Lung (tissue), 11 donors: ENCODE measurements at regions not wholly inside any gene's neighbourhood (a gene's known extent, or its start where the extent isn't known, plus 50 kb on each side); places are given as distances from the start of the nearest gene placed in this dataset.
"Not testable (repeated sequence)": the region's sequence is repeated elsewhere in the genome, so short reads cannot be mapped to it uniquely, and the experiment has no call there.

ENCODE experiments used
- ATAC-seq: fragments of 200-7000 bp; cut with Tn5 transposase; one replicate; pipeline ENCODE4 v1.9.1; 2020; ENCODE audit warnings: moderate number of reproducible peaks; ENCODE audit not compliant: insufficient read depth, low FRiP score
- DNase-seq, 3 donors: peaks; one replicate each; pipeline ENCODE4 v3.0.0-alpha.2; 2013 to 2017
- H3K27ac ChIP-seq, 2 donors: one replicate each; pipeline ENCODE4 v1.5.1; 2013; ENCODE audit warnings: mild to moderate bottlenecking in 2 of 2, moderate library complexity in 2 of 2, control low read depth in 1 of 2, inconsistent platforms in 1 of 2, low read depth in 1 of 2, low read length in 1 of 2
- H3K27me3 ChIP-seq, 3 donors: one replicate each; pipeline ENCODE4 v1.5.1; 2013; ENCODE audit warnings: low read length in 2 of 3; ENCODE audit not compliant: control insufficient read depth in 3 of 3, insufficient read depth in 3 of 3
- H3K36me3 ChIP-seq, 4 donors: one replicate each; pipeline ENCODE4 v1.5.1; 2013; ENCODE audit warnings: low read length in 4 of 4, mild to moderate bottlenecking in 1 of 4, moderate library complexity in 1 of 4; ENCODE audit not compliant: control insufficient read depth in 4 of 4, insufficient read depth in 4 of 4
- H3K4me1 ChIP-seq, 5 donors: one replicate each; pipeline ENCODE4 v1.5.1; 2013; ENCODE audit warnings: low read length in 5 of 5, mild to moderate bottlenecking in 2 of 5, moderate library complexity in 1 of 5; ENCODE audit not compliant: control insufficient read depth in 5 of 5, insufficient read depth in 5 of 5
- H3K4me3 ChIP-seq: one replicate; pipeline ENCODE4 v1.5.1; 2013; ENCODE audit warnings: mild to moderate bottlenecking, control low read depth, moderate library complexity
- H3K9ac ChIP-seq, 2 donors: one replicate each; pipeline ENCODE4 v1.5.1; 2013; ENCODE audit warnings: low read length in 2 of 2, control low read depth in 1 of 2; ENCODE audit not compliant: insufficient read depth in 1 of 2
- H3K9me3 ChIP-seq, 4 donors: one replicate each; pipeline ENCODE4 v1.5.1; 2013; ENCODE audit warnings: low read length in 3 of 4, mild to moderate bottlenecking in 1 of 4, moderate library complexity in 1 of 4; ENCODE audit not compliant: control insufficient read depth in 4 of 4, insufficient read depth in 3 of 4
- CTCF ChIP-seq: IDR thresholded peaks from 2 replicates; pipeline ENCODE4 v1.5.1; 2012; ENCODE audit warnings: mild to moderate bottlenecking; ENCODE audit errors: control extremely low read depth, extremely low read depth
- WGBS, 2 donors: extraction: QIAGEN DNeasy Blood & Tissue Kit; methylation state at CpG; one replicate each; pipeline ENCODE4 v1.1.7; 2013; 5-methylcytosine and 5-hydroxymethylcytosine counted together
- donor health status: control.
- donor health status: control.
- donor health status: Bipolar disorder and iron deficiency.
- donor health status: healthy.
- donor health status: DM: yes; HTN: yes; CAD: no.

GRCh38 chr5:96294884-96295202, 138.2 kb downstream of the PCSK1 start:
- H3K9me3 ChIP-seq = no peaks in the 10 kb centered on the region
- no peak for ATAC-seq
- no peak for DNase-seq
- H3K9ac ChIP-seq = no peak overlapping the region
- H3K4me1 ChIP-seq = peaks cover 0 to 4% (median 0%) of the 10 kb centered on the region in 5 donors
- no peaks in the 10 kb centered on the region for H3K36me3 ChIP-seq
- TF ChIP-seq CTCF = no peak
- no peaks in the 10 kb centered on the region for H3K27me3 ChIP-seq
- no peak overlapping the region for H3K4me3 ChIP-seq
- H3K27ac ChIP-seq = peak overlapping the region in 1 of 2 donors; percentile 77

- ATAC-seq = no peak
- no peaks in the 10 kb centered on the region for H3K9me3 ChIP-seq
- peak in 1 of 3 donors; percentile 24 for DNase-seq
- no peak overlapping the region for H3K4me3 ChIP-seq
- no peaks in the 10 kb centered on the region for H3K27me3 ChIP-seq
- H3K4me1 ChIP-seq = peaks cover 0 to 4% (median 0%) of the 10 kb centered on the region in 5 donors
- H3K27ac ChIP-seq = peak overlapping the region in 1 of 2 donors; percentile 77
- TF ChIP-seq CTCF = no peak
- WGBS, 2 donors = 58 to 81% methylated on average over 2 of the region's 2 CpGs
- no peak overlapping the region for H3K9ac ChIP-seq
- H3K36me3 ChIP-seq = no peaks in the 10 kb centered on the region
Observed at GRCh38 chr5:96293966-96294883, 138.8 kb downstream of the PCSK1 start.

- H3K4me1 ChIP-seq = peaks cover 0 to 4% (median 0%) of the 10 kb centered on the region in 5 donors
- DNase-seq = peak; percentile 32 to 76 (median 73)
- ATAC-seq = no peak
- no peaks in the 10 kb centered on the region for H3K9me3 ChIP-seq
- H3K4me3 ChIP-seq = no peak overlapping the region
- TF ChIP-seq CTCF = no peak
- H3K9ac ChIP-seq = no peak overlapping the region
- H3K27ac ChIP-seq = no peak overlapping the region
- no peaks in the 10 kb centered on the region for H3K27me3 ChIP-seq
- H3K36me3 ChIP-seq = no peaks in the 10 kb centered on the region
- 78 to 82% methylated on average over 8 of the region's 8 CpGs for WGBS, 2 donors
Observed at GRCh38 chr5:96292582-96293247, 140.3 kb downstream of the PCSK1 start.

- 76 to 78% methylated on average over 5 of the region's 5 CpGs for WGBS, 2 donors
- ATAC-seq = not testable (repeated sequence)
Observed at GRCh38 chr5:96289287-96289686, 143.8 kb downstream of the PCSK1 start.

More at GRCh38 chr5:96289287-96289686, 143.8 kb downstream of the PCSK1 start:
- not testable (repeated sequence) for H3K27me3 ChIP-seq, H3K4me3 ChIP-seq, H3K36me3 ChIP-seq, H3K9me3 ChIP-seq, H3K27ac ChIP-seq, DNase-seq, H3K4me1 ChIP-seq, H3K9ac ChIP-seq
